GM21423 (cell line): ENCODE measurements at regions not wholly inside any gene's neighbourhood (a gene's known extent, or its start where the extent isn't known, plus 50 kb on each side); places are given as distances from the start of the nearest gene placed in this dataset.

Experiments used
- ATAC-seq: cut with Tn5 transposase; IDR thresholded peaks from one replicate; pipeline ENCODE4 v1.9.1; 2021; ENCODE audit warnings: mild to moderate bottlenecking, moderate library complexity; ENCODE audit not compliant: unreplicated experiment

DNA sequence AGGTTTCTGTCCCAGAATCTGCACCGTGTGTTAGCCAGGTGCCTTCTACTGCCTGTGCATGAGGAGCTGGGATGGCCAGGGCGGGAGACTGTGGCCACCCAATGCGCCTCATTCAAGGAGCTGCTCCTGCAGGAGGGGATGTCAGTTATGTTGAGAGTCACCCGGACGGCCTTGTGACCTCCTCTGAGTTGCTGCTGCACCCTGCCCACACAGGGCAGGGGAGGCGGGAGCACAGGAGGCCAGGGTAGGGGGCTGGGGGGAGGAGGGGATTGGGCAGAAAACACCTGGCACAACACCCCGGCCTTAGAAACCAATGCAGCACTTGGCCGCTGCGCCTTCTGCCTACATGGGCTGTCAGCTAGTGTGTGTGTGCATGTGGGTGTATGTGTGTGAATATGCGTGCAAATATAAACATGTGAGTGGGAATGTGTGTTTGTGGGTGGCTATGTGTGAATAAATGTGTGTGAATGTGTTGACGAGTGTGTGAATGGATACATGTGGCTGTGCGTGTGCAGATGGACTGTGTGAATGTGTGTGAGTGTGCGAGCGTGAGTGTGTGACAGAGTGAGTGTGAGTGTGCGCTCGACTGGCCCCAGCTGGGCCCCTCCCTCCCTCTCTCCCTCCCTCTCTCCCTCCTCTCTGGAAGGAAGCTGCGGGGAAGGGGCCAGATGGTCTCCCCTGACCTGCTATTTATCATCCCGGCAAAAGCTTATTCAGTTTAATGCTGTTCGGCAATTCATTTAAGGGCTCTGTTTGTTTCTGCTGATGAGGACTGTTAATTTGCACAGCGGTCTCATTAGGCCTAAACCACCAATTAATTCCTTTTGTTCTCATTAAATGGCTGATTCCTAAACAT, 106.9 kb downstream of the TLE3 start:
- ATAC-seq = no peak

DNA sequence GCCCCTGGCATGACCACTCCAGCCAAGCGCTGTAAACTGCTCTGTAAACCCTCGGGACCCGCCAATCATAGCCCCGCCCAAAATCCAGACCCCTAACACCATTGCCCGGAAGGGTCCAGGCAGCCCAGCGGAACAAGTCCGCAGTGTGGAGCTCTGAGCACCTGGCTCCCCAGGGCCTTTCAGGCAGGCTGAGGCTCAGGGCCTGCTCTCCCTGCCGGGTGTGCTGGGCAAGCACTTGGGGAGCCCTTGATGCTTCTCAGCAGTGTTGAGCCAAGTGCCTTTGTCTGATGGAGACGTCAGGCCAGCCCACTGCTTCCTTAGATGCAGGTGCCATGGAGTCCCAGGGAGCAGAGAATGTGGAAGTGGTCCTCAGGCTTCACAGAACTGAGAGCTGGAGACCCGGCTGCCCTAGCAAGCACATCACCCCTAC, 106.2 kb downstream of the TLE3 start:
- no peak for ATAC-seq

DNA sequence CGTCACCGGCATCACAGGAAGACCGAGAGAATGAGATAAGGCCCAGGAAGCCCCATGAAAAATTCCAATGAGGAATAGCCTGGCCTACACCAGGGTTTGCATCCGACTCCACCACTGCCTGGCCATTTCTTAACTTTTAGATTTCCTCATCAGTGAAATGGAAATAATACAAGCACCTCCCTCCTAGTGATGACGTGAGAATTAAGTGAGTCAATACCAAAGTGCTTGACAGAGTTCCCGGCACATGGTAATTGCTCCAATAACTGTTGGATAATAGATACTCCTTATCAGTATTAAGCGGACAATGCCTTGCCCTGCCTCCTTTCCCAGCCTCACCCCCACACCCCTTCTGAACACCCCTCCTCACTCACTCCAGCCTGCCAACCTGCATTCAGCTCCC, 105.4 kb downstream of the TLE3 start:
- no peak for ATAC-seq

DNA sequence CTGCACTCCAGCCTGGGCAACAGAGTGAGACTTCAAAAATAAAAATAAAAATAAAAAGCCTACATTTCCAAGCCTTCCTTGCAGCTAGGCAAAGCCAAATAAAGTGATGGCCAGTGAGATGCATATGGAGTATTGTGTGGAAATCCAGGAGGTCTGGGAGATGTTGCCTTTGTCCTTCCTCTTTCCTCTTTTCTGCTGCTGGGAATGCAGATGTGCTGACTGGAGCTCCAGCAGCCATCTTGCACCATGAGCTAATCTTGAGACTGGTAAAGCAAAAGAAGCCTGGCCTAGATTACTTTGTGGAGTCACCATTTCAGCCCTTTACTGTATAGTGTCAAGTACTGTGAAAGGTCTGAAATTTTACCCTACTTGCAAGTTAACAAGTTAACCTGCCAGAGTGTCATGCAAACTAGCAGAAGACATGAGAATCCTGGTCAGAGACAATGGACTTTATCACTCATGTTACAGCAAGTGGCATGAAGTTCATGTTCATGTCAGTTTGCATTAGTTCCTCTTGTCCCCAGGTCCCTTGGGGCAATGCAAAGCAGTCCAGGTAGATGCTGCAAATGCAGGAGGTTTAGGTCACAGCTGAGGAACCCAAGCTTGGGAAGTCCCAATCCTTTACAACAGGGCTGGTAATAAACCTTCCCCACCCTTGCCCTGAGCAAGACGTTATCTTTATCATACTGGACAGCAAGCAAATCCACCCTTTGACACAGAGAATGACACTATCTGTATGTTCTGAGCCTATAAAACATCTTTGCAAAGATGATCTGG, 103.1 kb downstream of the TLE3 start:
- ATAC-seq = no peak

DNA sequence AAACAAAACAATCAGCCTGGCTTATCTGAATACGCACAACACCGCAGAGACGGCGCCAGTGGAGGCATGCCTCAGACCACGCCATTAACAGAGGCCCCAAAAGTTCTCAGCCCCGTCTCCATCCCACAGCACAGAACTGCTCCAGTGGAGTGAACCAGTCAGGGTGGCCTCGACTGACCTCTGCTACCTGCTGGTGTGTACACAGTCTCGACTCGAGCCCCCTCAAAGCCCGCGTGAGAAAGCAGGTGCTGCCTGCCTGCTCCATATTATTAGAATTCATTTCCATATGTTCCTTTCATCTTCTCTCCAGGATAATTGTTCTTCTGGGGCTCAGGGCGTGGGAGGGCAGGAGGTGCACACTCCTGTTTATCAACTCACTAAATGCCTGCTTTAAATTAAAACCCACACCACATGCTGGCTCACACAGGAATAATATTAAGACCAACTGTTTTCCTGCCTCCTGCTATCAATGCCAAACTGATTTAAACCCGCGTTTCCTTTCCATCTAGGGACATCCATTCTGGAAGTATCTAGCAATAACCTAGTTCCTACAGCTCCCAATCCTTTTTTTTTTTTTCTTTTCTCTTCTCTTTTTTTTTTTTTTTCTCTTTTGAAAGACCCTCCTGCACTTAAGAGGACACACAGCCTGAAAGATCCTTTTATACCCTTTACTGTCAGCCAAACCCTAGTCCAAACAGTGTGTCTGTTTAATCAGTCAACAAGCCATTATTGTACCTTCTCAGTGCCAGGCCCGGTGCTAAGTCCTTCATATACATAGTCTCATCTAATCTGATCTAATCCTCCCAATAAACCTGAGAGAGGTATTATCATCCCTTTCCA, 101.2 kb downstream of the TLE3 start:
- ATAC-seq = no peak

DNA sequence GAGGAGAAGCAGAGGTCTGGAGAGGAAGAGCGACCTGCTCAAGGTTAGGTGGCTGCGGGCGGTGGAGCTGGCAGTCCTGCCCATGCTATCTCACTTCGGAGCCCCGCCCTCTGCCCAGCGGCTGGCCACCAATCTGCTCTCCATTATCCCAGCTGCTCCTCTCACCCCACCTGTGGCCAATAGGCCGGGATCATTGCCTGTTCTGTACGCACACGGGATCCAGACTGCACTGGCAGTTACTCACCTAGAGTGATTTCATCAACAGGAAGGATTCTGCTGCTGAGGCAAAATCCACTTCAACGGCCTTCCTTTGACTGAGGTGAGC, 100.6 kb downstream of the TLE3 start:
- no peak for ATAC-seq
